ENCODE measurements at regions not wholly inside any gene's neighbourhood (a gene's known extent, or its start where the extent isn't known, plus 50 kb on each side); places are given as distances from the start of the nearest gene placed in this dataset.

DNA sequence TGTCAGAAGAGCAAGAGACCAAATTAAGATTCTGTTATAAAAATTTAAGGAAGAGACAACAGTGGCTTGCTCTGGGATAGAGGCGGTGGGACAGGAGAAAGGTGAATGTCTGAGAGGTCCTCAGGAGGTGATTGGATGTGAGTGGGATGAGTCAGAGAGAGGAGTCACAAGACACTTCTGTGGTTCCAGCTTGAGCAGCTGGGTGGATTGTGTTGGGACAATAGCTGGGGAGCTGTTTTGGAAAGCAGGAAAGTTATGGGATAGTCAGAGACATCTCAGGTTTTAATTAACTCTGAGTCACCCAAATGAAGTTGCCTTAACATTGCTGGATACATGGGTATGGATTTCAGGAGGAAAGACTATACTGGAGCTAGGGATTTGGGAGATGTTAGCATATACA, 218.0 kb upstream of the TRIB2 start:
- TF ChIP-seq, protein P1, sequence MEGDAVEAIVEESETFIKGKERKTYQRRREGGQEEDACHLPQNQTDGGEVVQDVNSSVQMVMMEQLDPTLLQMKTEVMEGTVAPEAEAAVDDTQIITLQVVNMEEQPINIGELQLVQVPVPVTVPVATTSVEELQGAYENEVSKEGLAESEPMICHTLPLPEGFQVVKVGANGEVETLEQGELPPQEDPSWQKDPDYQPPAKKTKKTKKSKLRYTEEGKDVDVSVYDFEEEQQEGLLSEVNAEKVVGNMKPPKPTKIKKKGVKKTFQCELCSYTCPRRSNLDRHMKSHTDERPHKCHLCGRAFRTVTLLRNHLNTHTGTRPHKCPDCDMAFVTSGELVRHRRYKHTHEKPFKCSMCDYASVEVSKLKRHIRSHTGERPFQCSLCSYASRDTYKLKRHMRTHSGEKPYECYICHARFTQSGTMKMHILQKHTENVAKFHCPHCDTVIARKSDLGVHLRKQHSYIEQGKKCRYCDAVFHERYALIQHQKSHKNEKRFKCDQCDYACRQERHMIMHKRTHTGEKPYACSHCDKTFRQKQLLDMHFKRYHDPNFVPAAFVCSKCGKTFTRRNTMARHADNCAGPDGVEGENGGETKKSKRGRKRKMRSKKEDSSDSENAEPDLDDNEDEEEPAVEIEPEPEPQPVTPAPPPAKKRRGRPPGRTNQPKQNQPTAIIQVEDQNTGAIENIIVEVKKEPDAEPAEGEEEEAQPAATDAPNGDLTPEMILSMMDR (IDR thresholded peaks at IDR 0.05) = no peak
- no peak for TF ChIP-seq POLR2A (IDR thresholded peaks at IDR 0.05)
